Body of pancreas (tissue), 4 donors: ENCODE measurements at regions not wholly inside any gene's neighbourhood (a gene's known extent, or its start where the extent isn't known, plus 50 kb on each side); places are given as distances from the start of the nearest gene placed in this dataset.

ENCODE experiments used
- CTCF ChIP-seq, 7 experiments: fragments of 450-650 bp in 4 of 7; fragments of 200-600 bp in 3 of 7; sonication (generic) in 3 of 7; IDR thresholded peaks; one replicate each; pipeline ENCODE4 v1.5.1; 2016 to 2019; ENCODE audit warnings: antibody characterized with exemption in 7 of 7
- POLR2A ChIP-seq, 3 donors: fragments of 450-650 bp; IDR thresholded peaks; one replicate each; pipeline ENCODE4 v1.6.1; 2016; ENCODE audit warnings: antibody characterized with exemption in 3 of 3, mild to moderate bottlenecking in 2 of 3

DNA sequence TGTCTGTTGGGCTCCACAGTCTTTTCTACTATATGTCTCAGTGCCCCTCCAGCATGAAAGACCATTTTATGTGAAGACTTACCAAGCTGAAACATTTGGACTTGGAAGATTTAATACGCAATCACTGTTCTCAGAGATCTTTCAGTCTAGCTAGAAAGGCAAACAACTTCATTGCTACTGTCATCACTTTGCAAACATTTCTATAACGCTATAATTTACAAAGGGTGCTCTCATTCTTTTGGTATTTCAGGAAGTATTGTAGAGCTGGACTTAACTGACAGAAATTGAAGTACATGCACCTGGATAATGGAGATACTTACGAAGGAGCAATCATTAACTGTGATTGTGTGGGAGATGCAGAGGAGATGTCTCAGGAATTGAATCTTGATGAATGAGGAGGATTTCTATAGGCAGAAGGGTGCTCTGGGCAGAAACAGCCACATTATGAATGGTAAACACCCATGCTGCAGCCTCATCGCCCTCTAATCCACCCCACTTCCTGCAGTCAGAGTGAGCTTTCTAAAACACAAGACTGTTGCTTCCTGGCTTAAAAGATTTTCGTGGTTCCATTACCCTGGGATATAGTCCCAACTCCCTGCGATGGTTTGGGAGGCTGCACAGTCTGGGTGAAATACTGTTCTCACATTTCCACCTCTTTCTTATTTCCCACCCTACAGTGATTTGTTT is 75.1 kb upstream of the GNG12 start:
- TF ChIP-seq CTCF (IDR thresholded peaks at IDR 0.05) (no peak), POLR2A (IDR thresholded peaks at IDR 0.05) (no peak)
